A673 (cell line): ENCODE measurements at regions not wholly inside any gene's neighbourhood (a gene's known extent, or its start where the extent isn't known, plus 50 kb on each side); places are given as distances from the start of the nearest gene placed in this dataset.
"Not testable (repeated sequence)": the region's sequence is repeated elsewhere in the genome, so short reads cannot be mapped to it uniquely, and the experiment has no call there.

ENCODE experiments used
- BruUV-seq: library from RNA; stranded (reverse); fragments of 400-500 nt; replicated peaks from 2 replicates; lab custom pipeline; 2021; lab: Mats Ljungman, UMichigan
- CTCF ChIA-PET: fragments of 300-600 bp; sonication (Branson Sonifier 250); formaldehyde crosslinking; loops from one replicate; lab custom pipeline; 2022; ENCODE audit warnings: antibody characterized with exemption; lab: Charles Lee
- POLR2A ChIA-PET: fragments of 300-600 bp; sonication (Branson Sonifier 250); formaldehyde crosslinking; loops from one replicate; lab custom pipeline; 2022; ENCODE audit warnings: antibody characterized with exemption; ENCODE audit not compliant: low non-redundant PET; lab: Charles Lee
- DNase-seq: peaks from one replicate; pipeline ENCODE4 v3.0.0-alpha.2; 2015; ENCODE audit warnings: low spot score
- H3K27ac ChIP-seq: fragments of 200-600 bp; sonication (generic); 2 replicates; pipeline ENCODE4 v1.5.1; 2016; ENCODE audit warnings: mixed run types, low read depth, mild to moderate bottlenecking, mixed read lengths, antibody characterized with exemption, low read length; ENCODE audit not compliant: poor library complexity, severe bottlenecking
- H3K27me3 ChIP-seq: fragments of 200-600 bp; sonication (generic); replicated peaks from 2 replicates; pipeline ENCODE4 v1.6.1; 2017; ENCODE audit warnings: mixed run types, low read depth, mild to moderate bottlenecking, mixed read lengths, antibody characterized with exemption, low read length; ENCODE audit not compliant: insufficient read depth, poor library complexity
- H3K36me3 ChIP-seq: fragments of 200-600 bp; sonication (generic); 2 replicates; pipeline ENCODE4 v1.6.1; 2016; ENCODE audit warnings: mixed run types, mild to moderate bottlenecking, mixed read lengths, antibody characterized with exemption, low read length; ENCODE audit not compliant: insufficient read depth, poor library complexity, severe bottlenecking
- H3K4me1 ChIP-seq: fragments of 200-600 bp; sonication (generic); 2 replicates; pipeline ENCODE4 v1.6.1; 2017; ENCODE audit warnings: mixed run types, mild to moderate bottlenecking, mixed read lengths, antibody characterized with exemption, low read length; ENCODE audit not compliant: insufficient read depth, poor library complexity, severe bottlenecking
- H3K4me3 ChIP-seq: fragments of 200-600 bp; sonication (generic); 2 replicates; pipeline ENCODE4 v1.5.1; 2016; ENCODE audit warnings: low read depth, mixed run types, mild to moderate bottlenecking, mixed read lengths, low read length; ENCODE audit not compliant: poor library complexity, severe bottlenecking
- H3K9me3 ChIP-seq: fragments of 200-600 bp; sonication (generic); 2 replicates; pipeline ENCODE4 v1.6.1; 2016; ENCODE audit warnings: mixed run types, low read depth, mild to moderate bottlenecking, mixed read lengths, antibody characterized with exemption, low read length; ENCODE audit not compliant: poor library complexity, severe bottlenecking
- EZH2 ChIP-seq: fragments of 200-600 bp; sonication (generic); IDR thresholded peaks from 2 replicates; pipeline ENCODE4 v1.6.1; 2017; ENCODE audit warnings: borderline replicate concordance, low read depth, mild to moderate bottlenecking, mixed read lengths, antibody characterized with exemption, low read length; ENCODE audit not compliant: poor library complexity, severe bottlenecking
- intact Hi-C: fragments of 100-400 bp; cut with micrococcal nuclease; formaldehyde crosslinking; loops from one replicate; pipeline ENCODE4 v1.10.0; 2022; ENCODE audit not compliant: unreplicated experiment
- TF ChIP-seq, protein P1 (sequence below): fragments of 300-800, 200-600 bp; sonication (generic); conservative IDR thresholded peaks from 2 replicates; pipeline ENCODE4 v1.5.1; 2017; ENCODE audit warnings: low read depth, mild to moderate bottlenecking, antibody characterized with exemption, low read length, moderate library complexity, mixed read lengths

DNA sequence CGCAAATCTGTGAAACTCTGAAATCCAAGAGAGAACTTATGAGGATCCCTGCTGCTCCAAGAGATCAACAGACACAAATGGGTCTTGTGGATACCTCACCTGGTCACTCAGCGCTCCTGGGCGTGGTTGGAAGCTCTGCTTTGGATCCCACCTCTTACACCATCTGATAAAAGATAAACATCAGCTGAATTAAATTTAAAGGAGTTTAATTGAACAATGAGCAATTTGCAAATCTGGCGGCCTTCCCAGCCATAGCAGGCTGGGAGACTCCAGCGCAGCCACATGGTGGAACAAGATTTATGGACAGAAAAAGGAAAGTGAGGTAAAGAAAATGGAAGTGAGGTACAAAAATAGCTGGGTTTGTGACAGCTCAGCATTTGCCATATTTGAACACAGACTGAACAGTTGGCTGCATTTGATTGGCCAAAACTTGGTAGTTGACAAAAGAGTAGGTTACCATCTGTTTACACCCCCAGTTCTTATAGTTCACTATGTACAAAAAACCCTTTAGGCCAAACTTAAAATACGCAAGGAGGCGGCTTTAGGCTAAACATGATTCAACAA, 437.3 kb upstream of the NDST3 start:
- no peak overlapping the region for H3K4me3 ChIP-seq
- H3K9me3 ChIP-seq = peaks cover 5% of the 10 kb centered on the region
- ChIA-PET CTCF (no interaction called here), POLR2A (no interaction called here)
- TF ChIP-seq, protein P1, sequence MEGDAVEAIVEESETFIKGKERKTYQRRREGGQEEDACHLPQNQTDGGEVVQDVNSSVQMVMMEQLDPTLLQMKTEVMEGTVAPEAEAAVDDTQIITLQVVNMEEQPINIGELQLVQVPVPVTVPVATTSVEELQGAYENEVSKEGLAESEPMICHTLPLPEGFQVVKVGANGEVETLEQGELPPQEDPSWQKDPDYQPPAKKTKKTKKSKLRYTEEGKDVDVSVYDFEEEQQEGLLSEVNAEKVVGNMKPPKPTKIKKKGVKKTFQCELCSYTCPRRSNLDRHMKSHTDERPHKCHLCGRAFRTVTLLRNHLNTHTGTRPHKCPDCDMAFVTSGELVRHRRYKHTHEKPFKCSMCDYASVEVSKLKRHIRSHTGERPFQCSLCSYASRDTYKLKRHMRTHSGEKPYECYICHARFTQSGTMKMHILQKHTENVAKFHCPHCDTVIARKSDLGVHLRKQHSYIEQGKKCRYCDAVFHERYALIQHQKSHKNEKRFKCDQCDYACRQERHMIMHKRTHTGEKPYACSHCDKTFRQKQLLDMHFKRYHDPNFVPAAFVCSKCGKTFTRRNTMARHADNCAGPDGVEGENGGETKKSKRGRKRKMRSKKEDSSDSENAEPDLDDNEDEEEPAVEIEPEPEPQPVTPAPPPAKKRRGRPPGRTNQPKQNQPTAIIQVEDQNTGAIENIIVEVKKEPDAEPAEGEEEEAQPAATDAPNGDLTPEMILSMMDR = no peak
- no peak for TF ChIP-seq EZH2
- BruUV-seq = no TSS peak
- H3K4me1 ChIP-seq = no peaks in the 10 kb centered on the region
- no peak for DNase-seq
- H3K36me3 ChIP-seq = no peaks in the 10 kb centered on the region
- H3K27ac ChIP-seq = no peak overlapping the region
- intact Hi-C loops = no loop called here
- peaks cover 6% of the 10 kb centered on the region for H3K27me3 ChIP-seq

- H3K4me1 ChIP-seq, POLR2A ChIA-PET, H3K4me3 ChIP-seq, intact Hi-C loops, DNase-seq, H3K27me3 ChIP-seq, BruUV-seq, H3K9me3 ChIP-seq, CTCF ChIA-PET, H3K36me3 ChIP-seq, H3K27ac ChIP-seq: not testable (repeated sequence)
Observed at GRCh38 chr4:117599393-117599792, 434.9 kb upstream of the NDST3 start.

DNA sequence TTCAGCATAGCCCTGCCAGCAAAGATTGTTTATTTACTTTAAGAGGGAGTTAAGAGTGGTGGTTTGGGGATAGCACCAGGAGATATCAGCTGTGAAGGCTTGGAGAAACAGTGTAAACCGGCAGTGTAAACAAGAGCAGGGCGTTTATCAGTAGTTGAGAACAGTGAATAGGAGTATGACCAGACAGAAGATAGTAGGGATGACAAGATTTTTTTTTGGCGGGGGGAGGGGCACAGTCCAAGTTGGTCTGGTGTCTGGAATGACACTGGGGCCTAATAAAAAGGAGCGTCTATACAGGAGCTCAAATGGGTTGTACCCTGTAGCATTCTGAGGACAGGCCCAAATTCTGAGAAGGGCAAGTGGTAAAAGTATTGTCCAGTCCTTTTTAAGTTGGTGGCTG, 433.4 kb upstream of the NDST3 start:
- not testable (repeated sequence) for BruUV-seq

DNA sequence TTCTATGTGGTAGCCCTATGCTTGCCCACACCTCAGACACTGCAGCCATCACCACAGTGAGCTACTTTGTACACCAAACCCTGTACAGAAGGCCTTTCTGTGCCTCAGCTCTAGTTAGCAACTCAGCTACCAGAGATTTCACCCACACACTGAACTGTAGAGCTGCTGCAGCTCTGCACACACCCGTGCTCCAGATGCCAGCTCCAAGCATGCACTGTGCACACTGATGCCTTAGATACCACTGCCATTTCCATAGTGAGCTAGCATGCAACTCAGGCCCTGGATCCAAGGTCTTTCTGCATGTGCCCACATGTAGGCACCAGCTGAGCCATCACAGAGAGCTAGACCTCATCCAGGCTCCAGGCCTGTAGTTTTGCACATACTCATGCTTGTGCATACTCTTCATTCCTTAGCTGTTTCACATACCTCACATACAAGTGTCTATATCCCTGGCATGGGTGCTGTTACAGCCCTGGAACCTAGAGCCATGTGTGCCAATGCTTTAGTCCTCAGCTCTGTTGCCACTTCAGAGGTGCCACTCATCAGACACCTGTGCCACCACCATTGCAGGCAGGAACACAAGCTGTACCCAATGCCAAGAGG, 423.5 kb upstream of the NDST3 start:
- DNase-seq = no peak
- intact Hi-C loops = no loop called here
- no peak overlapping the region for H3K4me3 ChIP-seq
- TF ChIP-seq EZH2 = no peak
- TF ChIP-seq, protein P1 = no peak
- no peaks in the 10 kb centered on the region for H3K27me3 ChIP-seq
- no peak overlapping the region for H3K27ac ChIP-seq
- no peaks in the 10 kb centered on the region for H3K36me3 ChIP-seq
- no TSS peak for BruUV-seq
- H3K4me1 ChIP-seq = no peaks in the 10 kb centered on the region
- ChIA-PET CTCF (no interaction called here), POLR2A (no interaction called here)
- no peaks in the 10 kb centered on the region for H3K9me3 ChIP-seq

More for the DNA sequence above, 433.4 kb upstream of the NDST3 start:
- H3K27me3 ChIP-seq, H3K9me3 ChIP-seq, H3K4me3 ChIP-seq, H3K27ac ChIP-seq, POLR2A ChIA-PET, H3K4me1 ChIP-seq, CTCF ChIA-PET, intact Hi-C loops, DNase-seq, H3K36me3 ChIP-seq: not testable (repeated sequence)
